ENCODE measurements at regions not wholly inside any gene's neighbourhood (a gene's known extent, or its start where the extent isn't known, plus 50 kb on each side); places are given as distances from the start of the nearest gene placed in this dataset.

DNA sequence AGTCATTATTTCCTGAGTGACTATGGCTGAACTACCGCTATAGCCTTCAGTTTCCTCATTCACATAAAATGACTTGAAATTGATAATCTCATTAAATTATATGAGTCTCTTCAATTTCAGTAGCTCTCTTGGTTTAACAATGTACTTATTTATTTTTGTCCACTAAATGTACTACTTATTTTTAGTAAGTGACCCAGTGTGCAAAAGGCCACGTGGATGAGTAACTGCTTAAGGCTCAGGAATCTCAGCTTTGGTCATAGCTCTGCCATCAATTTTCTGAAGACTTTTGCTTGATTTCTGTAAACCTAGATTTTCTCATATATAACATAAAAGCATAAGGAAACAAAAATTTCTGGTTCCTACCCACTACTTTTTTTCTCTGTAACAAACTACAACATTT is 1132.9 kb upstream of the CDH8 start:
- Histone ChIP-seq H3K4me3 (no peak overlapping the region), H3K9ac (ENCODE audit: low read depth in 2 of 2, low read length in 2 of 2) (no peak overlapping the region), H3K36me3 (no peaks in the 10 kb centered on the region), H3K4me1 (no peaks in the 10 kb centered on the region), H3K27ac (no peak overlapping the region), H3K9me3 (no peaks in the 10 kb centered on the region), H3K27me3 (no peaks in the 10 kb centered on the region)
- no peak for DNase-seq
- intact Hi-C loops (cut with DNase I): no loop called here
- TF ChIP-seq, protein P1, sequence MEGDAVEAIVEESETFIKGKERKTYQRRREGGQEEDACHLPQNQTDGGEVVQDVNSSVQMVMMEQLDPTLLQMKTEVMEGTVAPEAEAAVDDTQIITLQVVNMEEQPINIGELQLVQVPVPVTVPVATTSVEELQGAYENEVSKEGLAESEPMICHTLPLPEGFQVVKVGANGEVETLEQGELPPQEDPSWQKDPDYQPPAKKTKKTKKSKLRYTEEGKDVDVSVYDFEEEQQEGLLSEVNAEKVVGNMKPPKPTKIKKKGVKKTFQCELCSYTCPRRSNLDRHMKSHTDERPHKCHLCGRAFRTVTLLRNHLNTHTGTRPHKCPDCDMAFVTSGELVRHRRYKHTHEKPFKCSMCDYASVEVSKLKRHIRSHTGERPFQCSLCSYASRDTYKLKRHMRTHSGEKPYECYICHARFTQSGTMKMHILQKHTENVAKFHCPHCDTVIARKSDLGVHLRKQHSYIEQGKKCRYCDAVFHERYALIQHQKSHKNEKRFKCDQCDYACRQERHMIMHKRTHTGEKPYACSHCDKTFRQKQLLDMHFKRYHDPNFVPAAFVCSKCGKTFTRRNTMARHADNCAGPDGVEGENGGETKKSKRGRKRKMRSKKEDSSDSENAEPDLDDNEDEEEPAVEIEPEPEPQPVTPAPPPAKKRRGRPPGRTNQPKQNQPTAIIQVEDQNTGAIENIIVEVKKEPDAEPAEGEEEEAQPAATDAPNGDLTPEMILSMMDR (IDR thresholded peaks at IDR 0.05): no peak

DNA sequence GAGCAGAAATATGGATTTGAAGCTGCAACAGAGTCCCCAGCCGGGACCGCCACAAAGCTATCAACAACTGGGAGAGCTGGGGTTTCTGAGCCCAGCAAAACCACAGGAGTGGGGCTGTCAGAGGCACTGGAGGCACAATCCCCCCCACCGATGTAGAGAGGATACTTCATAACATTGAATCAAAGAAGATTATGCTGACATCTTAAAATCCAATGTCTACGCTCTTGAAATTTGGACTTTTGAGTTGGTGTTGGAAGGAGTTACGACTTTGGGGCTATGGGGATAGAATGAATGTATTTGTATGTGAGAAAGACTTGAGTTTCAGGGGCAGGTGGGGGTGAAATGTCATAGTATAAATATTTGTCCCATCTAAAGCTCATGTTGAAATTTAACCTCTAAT is 1121.6 kb upstream of the CDH8 start:
- H3K36me3 ChIP-seq: no peaks in the 10 kb centered on the region
- TF ChIP-seq, protein P1 (IDR thresholded peaks at IDR 0.05): no peak
- H3K27me3 ChIP-seq: no peaks in the 10 kb centered on the region
- intact Hi-C loops (cut with DNase I): no loop called here
- DNase-seq: no peak
- no peak overlapping the region for H3K9ac ChIP-seq (ENCODE audit: low read depth in 2 of 2, low read length in 2 of 2)
- no peak overlapping the region for H3K4me3 ChIP-seq
- no peak overlapping the region for H3K27ac ChIP-seq
- H3K4me1 ChIP-seq: no peaks in the 10 kb centered on the region
- H3K9me3 ChIP-seq: no peaks in the 10 kb centered on the region

DNA sequence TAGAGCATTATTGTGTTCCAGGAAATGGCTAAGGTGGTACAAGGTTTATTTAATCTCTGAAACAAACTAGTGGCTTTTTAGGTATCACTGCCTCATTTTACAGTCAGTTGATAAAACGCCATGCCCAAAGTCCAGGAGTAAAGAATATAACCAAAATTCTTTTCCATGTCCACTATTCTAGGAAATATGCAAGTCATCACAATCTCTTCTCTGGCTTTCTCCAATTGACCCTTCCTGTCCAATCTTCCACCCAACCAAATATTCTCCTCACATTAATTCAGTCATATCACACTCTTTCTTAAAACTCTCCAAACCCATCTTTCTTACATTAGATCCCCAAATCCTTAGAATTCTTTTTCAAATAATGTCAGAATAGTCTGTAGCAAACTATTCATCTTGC is 1110.0 kb upstream of the CDH8 start:
- Histone ChIP-seq H3K9ac (ENCODE audit: low read depth in 2 of 2, low read length in 2 of 2) (no peak overlapping the region), H3K27ac (no peak overlapping the region), H3K9me3 (no peaks in the 10 kb centered on the region), H3K4me3 (no peak overlapping the region), H3K27me3 (no peaks in the 10 kb centered on the region), H3K36me3 (no peaks in the 10 kb centered on the region), H3K4me1 (no peaks in the 10 kb centered on the region)
- TF ChIP-seq, protein P1 (IDR thresholded peaks at IDR 0.05): no peak
- no peak for DNase-seq
- intact Hi-C loops (cut with DNase I): no loop called here

DNA sequence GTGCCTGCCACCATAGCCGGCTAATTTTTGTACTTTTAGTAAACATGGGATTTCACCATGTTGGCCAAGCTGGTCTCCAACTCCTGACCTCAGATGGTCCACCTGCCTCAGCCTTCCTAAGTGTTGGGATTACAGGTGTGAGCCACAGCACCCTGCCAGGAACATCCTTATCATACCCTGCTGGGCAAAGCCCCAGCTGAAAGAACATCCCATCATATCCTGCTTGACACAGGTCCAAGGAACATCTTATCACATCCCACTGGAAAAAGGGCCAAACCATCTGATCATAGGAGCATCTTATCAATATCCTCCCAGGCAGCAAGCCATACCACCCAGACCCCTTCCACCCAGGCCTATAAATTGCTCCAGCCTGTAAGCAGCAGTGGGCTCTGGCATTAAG is 1109.2 kb upstream of the CDH8 start:
- Histone ChIP-seq H3K4me3 (no peak overlapping the region), H3K36me3 (no peaks in the 10 kb centered on the region), H3K27me3 (no peaks in the 10 kb centered on the region), H3K4me1 (no peaks in the 10 kb centered on the region), H3K9me3 (no peaks in the 10 kb centered on the region), H3K9ac (ENCODE audit: low read depth in 2 of 2, low read length in 2 of 2) (no peak overlapping the region), H3K27ac (no peak overlapping the region)
- intact Hi-C loops (cut with DNase I): no loop called here
- TF ChIP-seq, protein P1 (IDR thresholded peaks at IDR 0.05): no peak
- no peak for DNase-seq

DNA sequence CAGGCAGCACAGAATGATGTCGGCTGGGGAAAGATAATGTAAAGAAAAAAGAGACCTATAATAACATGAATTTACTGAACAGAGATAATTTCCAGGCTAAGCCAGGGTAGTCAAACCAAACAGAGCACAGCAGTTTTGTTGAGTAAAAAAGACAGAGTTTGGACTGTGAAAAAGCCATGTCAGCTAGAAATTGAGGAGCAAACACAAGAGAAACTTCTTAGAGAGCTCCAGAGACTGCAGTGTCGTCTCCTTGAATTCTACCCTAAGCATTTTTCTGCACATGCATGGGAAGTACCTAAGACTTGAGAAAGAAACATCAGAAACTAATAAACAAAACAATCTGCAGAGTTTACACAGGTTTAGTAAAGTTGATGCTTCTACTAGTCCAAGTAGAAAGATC is 1098.8 kb upstream of the CDH8 start:
- Histone ChIP-seq H3K27me3 (no peaks in the 10 kb centered on the region), H3K27ac (no peak overlapping the region), H3K9me3 (no peaks in the 10 kb centered on the region), H3K9ac (ENCODE audit: low read depth in 2 of 2, low read length in 2 of 2) (no peak overlapping the region), H3K4me1 (no peaks in the 10 kb centered on the region), H3K36me3 (no peaks in the 10 kb centered on the region), H3K4me3 (no peak overlapping the region)
- TF ChIP-seq, protein P1 (IDR thresholded peaks at IDR 0.05): no peak
- DNase-seq: no peak
- intact Hi-C loops (cut with DNase I): no loop called here

DNA sequence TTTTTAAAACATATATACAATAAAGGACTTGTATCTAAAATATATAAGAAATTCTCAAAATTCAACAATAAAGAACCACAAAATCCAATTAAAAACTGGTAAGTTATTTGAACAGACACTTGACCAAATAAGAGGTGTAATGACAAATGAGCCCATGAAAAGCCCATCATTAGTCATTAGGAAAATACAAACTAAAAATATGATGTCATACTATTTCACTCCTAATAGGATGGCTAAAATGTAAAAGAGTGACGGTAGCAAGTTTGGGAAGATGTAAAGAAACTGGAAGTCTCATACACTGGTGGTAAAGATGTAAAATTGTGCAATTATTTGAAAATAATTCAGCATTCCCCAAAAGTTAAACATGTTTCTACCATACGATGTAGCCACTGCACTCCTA is 1095.3 kb upstream of the CDH8 start:
- Histone ChIP-seq H3K9me3 (no peaks in the 10 kb centered on the region), H3K36me3 (no peaks in the 10 kb centered on the region), H3K9ac (ENCODE audit: low read depth in 2 of 2, low read length in 2 of 2) (no peak overlapping the region), H3K27me3 (no peaks in the 10 kb centered on the region), H3K4me1 (no peaks in the 10 kb centered on the region), H3K4me3 (no peak overlapping the region), H3K27ac (no peak overlapping the region)
- intact Hi-C loops (cut with DNase I): no loop called here
- TF ChIP-seq, protein P1 (IDR thresholded peaks at IDR 0.05): no peak
- DNase-seq: no peak

Data from colonic mucosa (tissue), 4 donors.